Parathyroid adenoma (tissue), 2 donors: ENCODE measurements at regions not wholly inside any gene's neighbourhood (a gene's known extent, or its start where the extent isn't known, plus 50 kb on each side); places are given as distances from the start of the nearest gene placed in this dataset.

Experiments
- H2AFZ ChIP-seq: fragments of 300-600 bp; sonication (generic); one replicate; pipeline ENCODE4 v1.7.0; 2017; ENCODE audit warnings: antibody characterized with exemption, mild to moderate bottlenecking
- H3K27ac ChIP-seq: fragments of 300-600 bp; sonication (generic); one replicate; pipeline ENCODE4 v1.7.0; 2017
- H3K27me3 ChIP-seq: fragments of 300-600 bp; sonication (generic); one replicate; pipeline ENCODE4 v1.7.0; 2017; ENCODE audit warnings: low read length; ENCODE audit not compliant: control insufficient read depth, insufficient read depth
- H3K36me3 ChIP-seq: fragments of 300-600 bp; sonication (generic); one replicate; pipeline ENCODE4 v1.7.0; 2017; ENCODE audit warnings: low read length; ENCODE audit not compliant: control insufficient read depth, insufficient read depth
- H3K4me1 ChIP-seq: fragments of 300-600 bp; sonication (generic); one replicate; pipeline ENCODE4 v1.7.0; 2017; ENCODE audit warnings: control low read depth
- H3K4me2 ChIP-seq: fragments of 300-600 bp; sonication (generic); one replicate; pipeline ENCODE4 v1.7.0; 2017; ENCODE audit warnings: low read length
- H3K4me3 ChIP-seq: fragments of 300-600 bp; sonication (generic); one replicate; pipeline ENCODE4 v1.7.0; 2017; ENCODE audit warnings: low read depth, low read length
- H3K79me2 ChIP-seq: fragments of 300-600 bp; sonication (generic); one replicate; pipeline ENCODE4 v1.7.0; 2017; ENCODE audit warnings: control low read depth
- H3K9ac ChIP-seq: fragments of 300-600 bp; sonication (generic); one replicate; pipeline ENCODE4 v1.7.0; 2017; ENCODE audit warnings: mild to moderate bottlenecking
- H3K9me3 ChIP-seq: fragments of 300-600 bp; sonication (generic); one replicate; pipeline ENCODE4 v1.7.0; 2017; ENCODE audit warnings: low read length; ENCODE audit not compliant: control insufficient read depth
- CTCF ChIP-seq: fragments of 300-600 bp; sonication (generic); IDR thresholded peaks from one replicate; pipeline ENCODE4 v1.7.0; 2017; ENCODE audit warnings: antibody characterized with exemption, mild to moderate bottlenecking
- donor health status: primary hyperparathyroidism.

GRCh38 chr5:6251565-6252102 is 126.7 kb downstream of the MED10 start:
- Histone ChIP-seq H2AFZ (no peak overlapping the region), H3K79me2 (no peaks in the 10 kb centered on the region), H3K4me3 (no peak overlapping the region), H3K4me1 (no peaks in the 10 kb centered on the region), H3K27me3 (no peaks in the 10 kb centered on the region), H3K36me3 (no peaks in the 10 kb centered on the region), H3K27ac (no peak overlapping the region), H3K4me2 (no peak overlapping the region), H3K9me3 (no peaks in the 10 kb centered on the region), H3K9ac (no peak overlapping the region)
- TF ChIP-seq CTCF: no peak

- H2AFZ ChIP-seq: no peak overlapping the region
- H3K9me3 ChIP-seq: no peaks in the 10 kb centered on the region
- no peaks in the 10 kb centered on the region for H3K79me2 ChIP-seq
- no peak overlapping the region for H3K4me3 ChIP-seq
- no peak overlapping the region for H3K4me2 ChIP-seq
- no peak overlapping the region for H3K9ac ChIP-seq
- no peaks in the 10 kb centered on the region for H3K4me1 ChIP-seq
- no peak for TF ChIP-seq CTCF
- H3K36me3 ChIP-seq: no peaks in the 10 kb centered on the region
- no peak overlapping the region for H3K27ac ChIP-seq
- H3K27me3 ChIP-seq: no peaks in the 10 kb centered on the region
Observed at GRCh38 chr5:6250121-6250520, 128.2 kb downstream of the MED10 start.

- H3K36me3 ChIP-seq: no peaks in the 10 kb centered on the region
- H3K4me1 ChIP-seq: no peaks in the 10 kb centered on the region
- no peak overlapping the region for H3K4me2 ChIP-seq
- H3K27ac ChIP-seq: no peak overlapping the region
- no peaks in the 10 kb centered on the region for H3K79me2 ChIP-seq
- H3K9ac ChIP-seq: no peak overlapping the region
- no peak overlapping the region for H2AFZ ChIP-seq
- H3K4me3 ChIP-seq: no peak overlapping the region
- no peaks in the 10 kb centered on the region for H3K9me3 ChIP-seq
- no peaks in the 10 kb centered on the region for H3K27me3 ChIP-seq
- no peak for TF ChIP-seq CTCF
Observed at GRCh38 chr5:6248132-6248531, 130.2 kb downstream of the MED10 start.

GRCh38 chr5:6246820-6247437 is 131.4 kb downstream of the MED10 start:
- no peak overlapping the region for H3K9ac ChIP-seq
- H3K36me3 ChIP-seq: no peaks in the 10 kb centered on the region
- H3K4me3 ChIP-seq: no peak overlapping the region
- H3K27me3 ChIP-seq: no peaks in the 10 kb centered on the region
- no peak overlapping the region for H3K27ac ChIP-seq
- no peak overlapping the region for H3K4me2 ChIP-seq
- H2AFZ ChIP-seq: no peak overlapping the region
- no peak for TF ChIP-seq CTCF
- no peaks in the 10 kb centered on the region for H3K79me2 ChIP-seq
- no peaks in the 10 kb centered on the region for H3K4me1 ChIP-seq
- H3K9me3 ChIP-seq: no peaks in the 10 kb centered on the region

- H3K9ac ChIP-seq: no peak overlapping the region
- H3K9me3 ChIP-seq: no peaks in the 10 kb centered on the region
- no peak overlapping the region for H2AFZ ChIP-seq
- H3K4me1 ChIP-seq: no peaks in the 10 kb centered on the region
- no peak overlapping the region for H3K4me2 ChIP-seq
- no peaks in the 10 kb centered on the region for H3K27me3 ChIP-seq
- no peak overlapping the region for H3K27ac ChIP-seq
- H3K4me3 ChIP-seq: no peak overlapping the region
- H3K79me2 ChIP-seq: no peaks in the 10 kb centered on the region
- TF ChIP-seq CTCF: no peak
- no peaks in the 10 kb centered on the region for H3K36me3 ChIP-seq
Observed at GRCh38 chr5:6244339-6244714, 134.0 kb downstream of the MED10 start.
